Neural cell (in vitro differentiated cells): ENCODE measurements at regions not wholly inside any gene's neighbourhood (a gene's known extent, or its start where the extent isn't known, plus 50 kb on each side); places are given as distances from the start of the nearest gene placed in this dataset.

Source experiments
- EP300 ChIP-seq: fragments of 450-650 bp; conservative IDR thresholded peaks from 2 replicates; pipeline ENCODE4 v1.6.1; 2014; ENCODE audit warnings: antibody characterized with exemption, mild to moderate bottlenecking, moderate library complexity; ENCODE audit not compliant: poor library complexity, severe bottlenecking
- POLR2AphosphoS5 ChIP-seq: IDR thresholded peaks from 2 replicates; pipeline ENCODE4 v1.6.1; 2012
- TF ChIP-seq, protein P1 (sequence below): fragments of 450-650 bp; IDR thresholded peaks from 2 replicates; pipeline ENCODE4 v1.5.1; 2014; ENCODE audit warnings: antibody characterized with exemption, mild to moderate bottlenecking, moderate library complexity; ENCODE audit not compliant: poor library complexity, severe bottlenecking

DNA sequence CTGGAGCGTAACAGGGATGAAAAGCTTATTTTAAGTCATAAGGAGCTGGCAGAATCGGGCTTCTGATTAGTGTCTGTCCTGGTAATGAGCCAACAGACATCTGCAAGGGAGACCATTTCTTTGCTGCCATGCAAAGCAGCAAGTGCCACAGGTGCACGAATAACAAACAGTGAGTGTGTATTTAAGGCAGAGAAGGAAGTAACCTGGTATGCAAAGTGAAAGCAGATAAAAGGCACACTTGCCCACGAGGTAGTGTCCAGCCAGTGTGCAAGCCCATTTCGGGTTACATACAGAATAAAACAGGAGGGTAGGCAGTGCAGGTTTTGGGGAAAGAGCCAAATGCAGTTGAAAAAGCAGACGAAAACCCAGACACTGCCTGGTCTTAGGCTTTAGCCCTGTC lies 1153.7 kb downstream of the SI start:
- TF ChIP-seq, protein P1, sequence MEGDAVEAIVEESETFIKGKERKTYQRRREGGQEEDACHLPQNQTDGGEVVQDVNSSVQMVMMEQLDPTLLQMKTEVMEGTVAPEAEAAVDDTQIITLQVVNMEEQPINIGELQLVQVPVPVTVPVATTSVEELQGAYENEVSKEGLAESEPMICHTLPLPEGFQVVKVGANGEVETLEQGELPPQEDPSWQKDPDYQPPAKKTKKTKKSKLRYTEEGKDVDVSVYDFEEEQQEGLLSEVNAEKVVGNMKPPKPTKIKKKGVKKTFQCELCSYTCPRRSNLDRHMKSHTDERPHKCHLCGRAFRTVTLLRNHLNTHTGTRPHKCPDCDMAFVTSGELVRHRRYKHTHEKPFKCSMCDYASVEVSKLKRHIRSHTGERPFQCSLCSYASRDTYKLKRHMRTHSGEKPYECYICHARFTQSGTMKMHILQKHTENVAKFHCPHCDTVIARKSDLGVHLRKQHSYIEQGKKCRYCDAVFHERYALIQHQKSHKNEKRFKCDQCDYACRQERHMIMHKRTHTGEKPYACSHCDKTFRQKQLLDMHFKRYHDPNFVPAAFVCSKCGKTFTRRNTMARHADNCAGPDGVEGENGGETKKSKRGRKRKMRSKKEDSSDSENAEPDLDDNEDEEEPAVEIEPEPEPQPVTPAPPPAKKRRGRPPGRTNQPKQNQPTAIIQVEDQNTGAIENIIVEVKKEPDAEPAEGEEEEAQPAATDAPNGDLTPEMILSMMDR, result no peak
- no peak for TF ChIP-seq POLR2AphosphoS5
- TF ChIP-seq EP300, result no peak
